OCI-LY1 (cell line): ENCODE measurements at regions not wholly inside any gene's neighbourhood (a gene's known extent, or its start where the extent isn't known, plus 50 kb on each side); places are given as distances from the start of the nearest gene placed in this dataset.

Source experiments
- CTCF ChIP-seq: fragments of 200-600 bp; sonication (generic), shearing (Covaris generic); IDR thresholded peaks from 2 replicates; pipeline ENCODE4 v1.5.1; 2017; ENCODE audit warnings: mild to moderate bottlenecking, antibody characterized with exemption, low read length, moderate library complexity, mixed read lengths
- EZH2 ChIP-seq: fragments of 200-600 bp; sonication (generic), shearing (Covaris generic); IDR thresholded peaks from 2 replicates; pipeline ENCODE4 v1.8.0; 2017; ENCODE audit warnings: borderline replicate concordance, mixed run types, mild to moderate bottlenecking, antibody characterized with exemption, low read length, moderate library complexity, mixed read lengths

GRCh38 chr16:17619261-17619660, 148.5 kb upstream of the XYLT1 start:
- TF ChIP-seq CTCF (no peak), EZH2 (no peak)
